ENCODE measurements at regions not wholly inside any gene's neighbourhood (a gene's known extent, or its start where the extent isn't known, plus 50 kb on each side); places are given as distances from the start of the nearest gene placed in this dataset.

GRCh38 chr5:4027088-4027734 is 431.6 kb downstream of the IRX1 start:
- no peak for TF ChIP-seq CTCF (IDR thresholded peaks at IDR 0.05; ENCODE audit: insufficient read depth, low read length)
- TF ChIP-seq, protein P1, sequence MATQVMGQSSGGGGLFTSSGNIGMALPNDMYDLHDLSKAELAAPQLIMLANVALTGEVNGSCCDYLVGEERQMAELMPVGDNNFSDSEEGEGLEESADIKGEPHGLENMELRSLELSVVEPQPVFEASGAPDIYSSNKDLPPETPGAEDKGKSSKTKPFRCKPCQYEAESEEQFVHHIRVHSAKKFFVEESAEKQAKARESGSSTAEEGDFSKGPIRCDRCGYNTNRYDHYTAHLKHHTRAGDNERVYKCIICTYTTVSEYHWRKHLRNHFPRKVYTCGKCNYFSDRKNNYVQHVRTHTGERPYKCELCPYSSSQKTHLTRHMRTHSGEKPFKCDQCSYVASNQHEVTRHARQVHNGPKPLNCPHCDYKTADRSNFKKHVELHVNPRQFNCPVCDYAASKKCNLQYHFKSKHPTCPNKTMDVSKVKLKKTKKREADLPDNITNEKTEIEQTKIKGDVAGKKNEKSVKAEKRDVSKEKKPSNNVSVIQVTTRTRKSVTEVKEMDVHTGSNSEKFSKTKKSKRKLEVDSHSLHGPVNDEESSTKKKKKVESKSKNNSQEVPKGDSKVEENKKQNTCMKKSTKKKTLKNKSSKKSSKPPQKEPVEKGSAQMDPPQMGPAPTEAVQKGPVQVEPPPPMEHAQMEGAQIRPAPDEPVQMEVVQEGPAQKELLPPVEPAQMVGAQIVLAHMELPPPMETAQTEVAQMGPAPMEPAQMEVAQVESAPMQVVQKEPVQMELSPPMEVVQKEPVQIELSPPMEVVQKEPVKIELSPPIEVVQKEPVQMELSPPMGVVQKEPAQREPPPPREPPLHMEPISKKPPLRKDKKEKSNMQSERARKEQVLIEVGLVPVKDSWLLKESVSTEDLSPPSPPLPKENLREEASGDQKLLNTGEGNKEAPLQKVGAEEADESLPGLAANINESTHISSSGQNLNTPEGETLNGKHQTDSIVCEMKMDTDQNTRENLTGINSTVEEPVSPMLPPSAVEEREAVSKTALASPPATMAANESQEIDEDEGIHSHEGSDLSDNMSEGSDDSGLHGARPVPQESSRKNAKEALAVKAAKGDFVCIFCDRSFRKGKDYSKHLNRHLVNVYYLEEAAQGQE (IDR thresholded peaks at IDR 0.05; ENCODE audit: insufficient replicate concordance, low read depth) = no peak
